WTC11 (cell line): ENCODE measurements at regions not wholly inside any gene's neighbourhood (a gene's known extent, or its start where the extent isn't known, plus 50 kb on each side); places are given as distances from the start of the nearest gene placed in this dataset.
A peak's percentile ranks its signal among the peaks of the same experiment; 100 is the strongest.

ENCODE experiments used
- ATAC-seq: fragments of 200-7000 bp; cut with Tn5 transposase; 2 replicates; pipeline ENCODE4 v1.10.0; 2021; ENCODE audit warnings: mild to moderate bottlenecking, moderate library complexity
- CTCF ChIA-PET: fragments of 300-600 bp; sonication (Branson Sonifier 250); formaldehyde crosslinking; loops from one replicate; lab custom pipeline; 2021; ENCODE audit warnings: antibody characterized with exemption; lab: Charles Lee
- POLR2A ChIA-PET: fragments of 350-600 bp; sonication (Branson Sonifier 250); formaldehyde crosslinking; loops from one replicate; lab custom pipeline; 2021; ENCODE audit warnings: antibody characterized with exemption; lab: Charles Lee
- DNase-seq: peaks from one replicate; pipeline ENCODE4 v3.0.0; 2021; ENCODE audit warnings: low spot score
- H3K27ac Mint-ChIP-seq: 2 replicates; pipeline ENCODE4 v1.8.0; 2021; ENCODE audit warnings: mixed read lengths
- H3K27me3 Mint-ChIP-seq: 2 replicates; pipeline ENCODE4 v1.8.0; 2021; ENCODE audit warnings: low read depth, mild to moderate bottlenecking, moderate library complexity, mixed read lengths
- H3K36me3 Mint-ChIP-seq: 2 replicates; pipeline ENCODE4 v1.8.0; 2021; ENCODE audit warnings: mixed read lengths
- H3K4me1 Mint-ChIP-seq: 2 replicates; pipeline ENCODE4 v1.8.0; 2022; ENCODE audit warnings: mixed read lengths
- H3K4me3 Mint-ChIP-seq: 2 replicates; pipeline ENCODE4 v1.8.0; 2021; ENCODE audit warnings: mild to moderate bottlenecking, moderate library complexity, mixed read lengths
- H3K9me3 Mint-ChIP-seq: 2 replicates; pipeline ENCODE4 v1.8.0; 2021; ENCODE audit warnings: mixed read lengths
- CBFB ChIP-seq: sonication (generic); formaldehyde crosslinking; IDR thresholded peaks from 2 replicates; pipeline ENCODE4 v1.8.1; 2022; ENCODE audit warnings: mild to moderate bottlenecking, low read depth, missing genetic modification reagents
- CTCF ChIP-seq: fragments of 200-600 bp; IDR thresholded peaks from 2 replicates; pipeline ENCODE4 v1.8.0; 2022; ENCODE audit warnings: antibody characterized with exemption
- EMX1 ChIP-seq: fragments of 250-450 bp; sonication (Bioruptor Pico); IDR thresholded peaks from 2 replicates; pipeline ENCODE4 v1.8.0; 2021; ENCODE audit warnings: mild to moderate bottlenecking
- GTF2I ChIP-seq: fragments of 250-450 bp; sonication (Bioruptor Pico); conservative IDR thresholded peaks from 2 replicates; pipeline ENCODE4 v1.4.0; 2021; ENCODE audit warnings: mild to moderate bottlenecking
- HMGXB4 ChIP-seq: sonication (generic); formaldehyde crosslinking; IDR thresholded peaks from 2 replicates; pipeline ENCODE4 v1.8.1; 2023; ENCODE audit warnings: mild to moderate bottlenecking, moderate library complexity, missing genetic modification reagents
- NFE2L1 ChIP-seq: sonication (generic); formaldehyde crosslinking; IDR thresholded peaks from 2 replicates; pipeline ENCODE4 v1.8.1; 2023; ENCODE audit warnings: missing genetic modification reagents
- PRRX2 ChIP-seq: fragments of 250-450 bp; sonication (Bioruptor Pico); IDR thresholded peaks from 2 replicates; pipeline ENCODE4 v1.8.0; 2021; ENCODE audit warnings: mild to moderate bottlenecking
- STAT6 ChIP-seq: sonication (generic); formaldehyde crosslinking; conservative IDR thresholded peaks from 2 replicates; pipeline ENCODE4 v1.8.1; 2023; ENCODE audit warnings: mild to moderate bottlenecking, low read depth, missing genetic modification reagents, moderate library complexity
- USF2 ChIP-seq: sonication (generic); formaldehyde crosslinking; IDR thresholded peaks from 2 replicates; pipeline ENCODE4 v1.8.1; 2023; ENCODE audit warnings: mild to moderate bottlenecking, missing genetic modification reagents, moderate library complexity
- ZNF219 ChIP-seq: sonication (generic); formaldehyde crosslinking; IDR thresholded peaks from 2 replicates; pipeline ENCODE4 v1.8.0; 2023; ENCODE audit warnings: missing genetic modification reagents, mild to moderate bottlenecking, borderline replicate concordance
- ZNF317 ChIP-seq: sonication (generic); formaldehyde crosslinking; IDR thresholded peaks from 2 replicates; pipeline ENCODE4 v1.8.1; 2023; ENCODE audit warnings: low read depth, mild to moderate bottlenecking, moderate library complexity, missing genetic modification reagents, borderline replicate concordance
- ZNF396 ChIP-seq: fragments of 250-450 bp; sonication (Bioruptor Pico); IDR thresholded peaks from 2 replicates; pipeline ENCODE4 v1.8.0; 2021; ENCODE audit warnings: mild to moderate bottlenecking, moderate library complexity, borderline replicate concordance
- ZNF416 ChIP-seq: fragments of 250-450 bp; sonication (Bioruptor Pico); IDR thresholded peaks from 2 replicates; pipeline ENCODE4 v1.9.0; 2021; ENCODE audit warnings: mild to moderate bottlenecking, inconsistent platforms
- TF ChIP-seq, protein P1 (sequence below): sonication (generic); formaldehyde crosslinking; IDR thresholded peaks from 2 replicates; pipeline ENCODE4 v1.8.1; 2023; ENCODE audit warnings: mild to moderate bottlenecking, missing genetic modification reagents
- TF ChIP-seq, protein P2 (sequence below): sonication (generic); formaldehyde crosslinking; IDR thresholded peaks from 2 replicates; pipeline ENCODE4 v1.8.1; 2022; ENCODE audit warnings: low read depth, mild to moderate bottlenecking, moderate library complexity, missing genetic modification reagents, borderline replicate concordance
- TF ChIP-seq, protein P3 (sequence below): sonication (generic); formaldehyde crosslinking; IDR thresholded peaks from 2 replicates; pipeline ENCODE4 v1.8.1; 2023; ENCODE audit warnings: mild to moderate bottlenecking, missing genetic modification reagents

GRCh38 chr2:11071939-11072338, 83.3 kb upstream of the SLC66A3 start:
- Mint-ChIP-seq H3K9me3 (peaks cover 4% of the 10 kb centered on the region), H3K36me3 (no peaks in the 10 kb centered on the region), H3K4me3 (no peak overlapping the region), H3K27me3 (no peaks in the 10 kb centered on the region; the same call in 1 of the 2 replicates), H3K27ac (no peak overlapping the region), H3K4me1 (peaks cover 28% of the 10 kb centered on the region)
- CTCF ChIA-PET: interaction anchor here (1.0 to 3.3 kb wide), 11 partner anchors 12 to 240 kb away, joined by 3 to 17 read pairs (median 5); partner anchors contain the start of gene KCNF1
- TF ChIP-seq ZNF219 (CRISPR knock-in tag) (no peak), USF2 (no peak), STAT6 (CRISPR knock-in tag) (no peak), CTCF (no peak)
- TF ChIP-seq, protein P1, sequence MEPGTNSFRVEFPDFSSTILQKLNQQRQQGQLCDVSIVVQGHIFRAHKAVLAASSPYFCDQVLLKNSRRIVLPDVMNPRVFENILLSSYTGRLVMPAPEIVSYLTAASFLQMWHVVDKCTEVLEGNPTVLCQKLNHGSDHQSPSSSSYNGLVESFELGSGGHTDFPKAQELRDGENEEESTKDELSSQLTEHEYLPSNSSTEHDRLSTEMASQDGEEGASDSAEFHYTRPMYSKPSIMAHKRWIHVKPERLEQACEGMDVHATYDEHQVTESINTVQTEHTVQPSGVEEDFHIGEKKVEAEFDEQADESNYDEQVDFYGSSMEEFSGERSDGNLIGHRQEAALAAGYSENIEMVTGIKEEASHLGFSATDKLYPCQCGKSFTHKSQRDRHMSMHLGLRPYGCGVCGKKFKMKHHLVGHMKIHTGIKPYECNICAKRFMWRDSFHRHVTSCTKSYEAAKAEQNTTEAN: no peak
- POLR2A ChIA-PET: no interaction called here
- ATAC-seq (no peak), DNase-seq (no peak)

- ATAC-seq: no peak
- ChIA-PET POLR2A (no interaction called here), CTCF (interaction anchor here (1.2 to 3.3 kb wide), 9 partner anchors 49 to 240 kb away, joined by 3 to 17 read pairs (median 5); partner anchors contain the start of gene KCNF1)
- H3K27ac Mint-ChIP-seq: no peak overlapping the region; the same call in 1 of the 2 replicates
- H3K36me3 Mint-ChIP-seq: no peaks in the 10 kb centered on the region
- peaks cover 28% of the 10 kb centered on the region for H3K4me1 Mint-ChIP-seq
- TF ChIP-seq NFE2L1 (CRISPR knock-in tag) (peak; percentile 58; the same call in 1 of the 2 replicates), EMX1 (CRISPR knock-in tag) (no peak)
- TF ChIP-seq, all 79 proteins: peak for 1
- Mint-ChIP-seq H3K9me3 (peaks cover 4% of the 10 kb centered on the region), H3K27me3 (no peaks in the 10 kb centered on the region; the same call in 1 of the 2 replicates), H3K4me3 (no peak overlapping the region)
- no peak for DNase-seq
These were observed 82.7 kb upstream of the SLC66A3 start for GRCh38 chr2:11072550-11072949.

GRCh38 chr2:11073251-11073650, 82.0 kb upstream of the SLC66A3 start:
- DNase-seq (peak; percentile 85), ATAC-seq (peak; percentile 97)
- CTCF ChIA-PET: interaction anchor here (1.2 to 3.3 kb wide), 3 partner anchors 57 to 164 kb away, joined by 4 to 15 read pairs (median 4); a partner anchor contains a TSS
- no peaks in the 10 kb centered on the region for H3K36me3 Mint-ChIP-seq
- TF ChIP-seq, protein P2, sequence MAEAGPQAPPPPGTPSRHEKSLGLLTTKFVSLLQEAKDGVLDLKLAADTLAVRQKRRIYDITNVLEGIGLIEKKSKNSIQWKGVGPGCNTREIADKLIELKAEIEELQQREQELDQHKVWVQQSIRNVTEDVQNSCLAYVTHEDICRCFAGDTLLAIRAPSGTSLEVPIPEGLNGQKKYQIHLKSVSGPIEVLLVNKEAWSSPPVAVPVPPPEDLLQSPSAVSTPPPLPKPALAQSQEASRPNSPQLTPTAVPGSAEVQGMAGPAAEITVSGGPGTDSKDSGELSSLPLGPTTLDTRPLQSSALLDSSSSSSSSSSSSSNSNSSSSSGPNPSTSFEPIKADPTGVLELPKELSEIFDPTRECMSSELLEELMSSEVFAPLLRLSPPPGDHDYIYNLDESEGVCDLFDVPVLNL (CRISPR knock-in tag): no peak
- TF ChIP-seq HMGXB4: 0 out of 2 replicates have a peak, but pooled peaks have one; percentile 32
- no peak for TF ChIP-seq ZNF396 (CRISPR knock-in tag)
- no peak for TF ChIP-seq ZNF416
- TF ChIP-seq ZNF317: 0 out of 2 replicates have a peak, but pooled peaks have one; percentile 61
- TF ChIP-seq, protein P3, sequence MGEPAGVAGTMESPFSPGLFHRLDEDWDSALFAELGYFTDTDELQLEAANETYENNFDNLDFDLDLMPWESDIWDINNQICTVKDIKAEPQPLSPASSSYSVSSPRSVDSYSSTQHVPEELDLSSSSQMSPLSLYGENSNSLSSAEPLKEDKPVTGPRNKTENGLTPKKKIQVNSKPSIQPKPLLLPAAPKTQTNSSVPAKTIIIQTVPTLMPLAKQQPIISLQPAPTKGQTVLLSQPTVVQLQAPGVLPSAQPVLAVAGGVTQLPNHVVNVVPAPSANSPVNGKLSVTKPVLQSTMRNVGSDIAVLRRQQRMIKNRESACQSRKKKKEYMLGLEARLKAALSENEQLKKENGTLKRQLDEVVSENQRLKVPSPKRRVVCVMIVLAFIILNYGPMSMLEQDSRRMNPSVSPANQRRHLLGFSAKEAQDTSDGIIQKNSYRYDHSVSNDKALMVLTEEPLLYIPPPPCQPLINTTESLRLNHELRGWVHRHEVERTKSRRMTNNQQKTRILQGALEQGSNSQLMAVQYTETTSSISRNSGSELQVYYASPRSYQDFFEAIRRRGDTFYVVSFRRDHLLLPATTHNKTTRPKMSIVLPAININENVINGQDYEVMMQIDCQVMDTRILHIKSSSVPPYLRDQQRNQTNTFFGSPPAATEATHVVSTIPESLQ (CRISPR knock-in tag): no peak
- no peak for TF ChIP-seq GTF2I (CRISPR knock-in tag)
- no peak for TF ChIP-seq PRRX2 (CRISPR knock-in tag)
- no peak for TF ChIP-seq CBFB
- TF ChIP-seq CTCF: peak; percentile 65
- H3K27me3 Mint-ChIP-seq: no peaks in the 10 kb centered on the region; the same call in 1 of the 2 replicates
- H3K9me3 Mint-ChIP-seq: peaks cover 8% of the 10 kb centered on the region
- peak overlapping the region; percentile 80; the same call in 1 of the 2 replicates for H3K27ac Mint-ChIP-seq
- POLR2A ChIA-PET: no interaction called here
- H3K4me1 Mint-ChIP-seq: peaks cover 28% of the 10 kb centered on the region
- no peak overlapping the region for H3K4me3 Mint-ChIP-seq
